Caco-2 (cell line): ENCODE measurements at regions not wholly inside any gene's neighbourhood (a gene's known extent, or its start where the extent isn't known, plus 50 kb on each side); places are given as distances from the start of the nearest gene placed in this dataset.
A peak's percentile ranks its signal among the peaks of the same experiment; 100 is the strongest.

ENCODE experiments used
- BruUV-seq: library from RNA; stranded (reverse); fragments of 400-500 nt; replicated peaks from 2 replicates; lab custom pipeline; 2021; lab: Mats Ljungman, UMichigan
- CTCF ChIA-PET: fragments of 300-600 bp; sonication (Branson Sonifier 250); formaldehyde crosslinking; loops from one replicate; lab custom pipeline; 2022; ENCODE audit warnings: antibody characterized with exemption; lab: Charles Lee
- POLR2A ChIA-PET: fragments of 300-600 bp; sonication (Branson Sonifier 250); formaldehyde crosslinking; loops from one replicate; lab custom pipeline; 2022; ENCODE audit warnings: antibody characterized with exemption; lab: Charles Lee
- DNase-seq, 2 experiments: peaks; one replicate each; pipeline versions ENCODE4 v3.0.0 to v3.0.0-alpha.2; 2020 to 2022
- H3K27me3 ChIP-seq: replicated peaks from 2 replicates; pipeline ENCODE4 v1.6.0; 2011; ENCODE audit warnings: low read length; ENCODE audit not compliant: control insufficient read depth, insufficient read depth
- H3K36me3 ChIP-seq: 2 replicates; pipeline ENCODE4 v1.5.1; 2011; ENCODE audit warnings: low read length; ENCODE audit not compliant: control insufficient read depth, insufficient read depth
- H3K4me1 ChIP-seq: fragments of 250-450 bp; sonication (Bioruptor Pico); 2 replicates; pipeline ENCODE4 v1.5.1; 2020; ENCODE audit warnings: mild to moderate bottlenecking
- H3K4me3 ChIP-seq: 2 replicates; pipeline ENCODE4 v1.5.1; 2011; ENCODE audit warnings: low read depth, mild to moderate bottlenecking, control low read depth, low read length
- H3K9me3 ChIP-seq: fragments of 250-450 bp; sonication (Bioruptor Pico); 2 replicates; pipeline ENCODE4 v1.5.1; 2020; ENCODE audit warnings: mild to moderate bottlenecking, moderate library complexity
- H3K27ac Mint-ChIP-seq: one replicate; pipeline ENCODE4 v1.8.0; 2022; ENCODE audit warnings: mixed read lengths; ENCODE audit not compliant: unreplicated experiment
- H3K27me3 Mint-ChIP-seq: one replicate; pipeline ENCODE4 v1.8.0; 2022; ENCODE audit warnings: mixed read lengths; ENCODE audit not compliant: insufficient read depth, unreplicated experiment
- H3K36me3 Mint-ChIP-seq: one replicate; pipeline ENCODE4 v1.8.0; 2022; ENCODE audit warnings: mild to moderate bottlenecking, mixed read lengths; ENCODE audit not compliant: insufficient read depth, unreplicated experiment
- H3K4me1 Mint-ChIP-seq: one replicate; pipeline ENCODE4 v1.8.0; 2022; ENCODE audit warnings: low read depth, mixed read lengths; ENCODE audit not compliant: unreplicated experiment
- H3K4me3 Mint-ChIP-seq: one replicate; pipeline ENCODE4 v1.8.0; 2022; ENCODE audit warnings: mild to moderate bottlenecking, moderate library complexity, mixed read lengths; ENCODE audit not compliant: unreplicated experiment
- H3K9me3 Mint-ChIP-seq: one replicate; pipeline ENCODE4 v1.8.0; 2022; ENCODE audit warnings: mixed read lengths; ENCODE audit not compliant: unreplicated experiment
- CTCF ChIP-seq, 2 experiments: fragments of 200-600 bp in 1 of 2; IDR thresholded peaks; 1 replicate in 1 of 2; 2 replicates in 1 of 2; pipeline versions ENCODE4 v1.5.1 to v1.8.0; 2011 to 2022; ENCODE audit warnings: antibody characterized with exemption in 1 of 2, control low read depth in 1 of 2, inconsistent platforms in 1 of 2, low read depth in 1 of 2, low read length in 1 of 2, mild to moderate bottlenecking in 1 of 2, moderate library complexity in 1 of 2; ENCODE audit not compliant: insufficient read depth in 1 of 2, severe bottlenecking in 1 of 2, unreplicated experiment in 1 of 2
- intact Hi-C: fragments of 100-400 bp; cut with micrococcal nuclease; formaldehyde crosslinking; loops from one replicate; pipeline ENCODE4 v1.10.0; 2022; ENCODE audit not compliant: unreplicated experiment

GRCh38 chr10:118805146-118805545, 50.4 kb upstream of the CACUL1 start:
- Mint-ChIP-seq H3K9me3 (no peaks in the 10 kb centered on the region), H3K4me1 (peaks cover 6% of the 10 kb centered on the region), H3K36me3 (peaks cover 5% of the 10 kb centered on the region), H3K27ac (no peak overlapping the region), H3K4me3 (no peak overlapping the region), H3K27me3 (no peaks in the 10 kb centered on the region)
- no peaks in the 10 kb centered on the region for H3K4me1 ChIP-seq
- BruUV-seq: no TSS peak
- intact Hi-C loops: no loop called here
- no peak for TF ChIP-seq CTCF (IDR thresholded peaks at IDR 0.05; ENCODE audit: insufficient read depth in 1 of 2, low read depth in 1 of 2, low read length in 1 of 2, severe bottlenecking in 1 of 2, unreplicated experiment in 1 of 2)
- H3K27me3 ChIP-seq: no peaks in the 10 kb centered on the region
- peak in 1 of 2 experiments; percentile 32 for DNase-seq
- ChIA-PET CTCF (no interaction called here), POLR2A (no interaction called here)
- no peak overlapping the region for H3K4me3 ChIP-seq
- H3K36me3 ChIP-seq: no peaks in the 10 kb centered on the region; the same call in 1 of the 2 replicates
- H3K9me3 ChIP-seq: no peaks in the 10 kb centered on the region

GRCh38 chr10:118807512-118808305, 52.9 kb upstream of the CACUL1 start:
- Histone ChIP-seq H3K4me1 (no peaks in the 10 kb centered on the region), H3K4me3 (no peak overlapping the region), H3K36me3 (no peaks in the 10 kb centered on the region; the same call in 1 of the 2 replicates), H3K9me3 (no peaks in the 10 kb centered on the region), H3K27me3 (no peaks in the 10 kb centered on the region)
- Mint-ChIP-seq H3K36me3 (peaks cover 5% of the 10 kb centered on the region), H3K4me1 (peaks cover 6% of the 10 kb centered on the region), H3K27ac (no peak overlapping the region), H3K4me3 (no peak overlapping the region), H3K9me3 (no peaks in the 10 kb centered on the region), H3K27me3 (no peaks in the 10 kb centered on the region)
- DNase-seq: peak in 1 of 2 experiments; percentile 19
- ChIA-PET CTCF (no interaction called here), POLR2A (no interaction called here)
- BruUV-seq: no TSS peak
- TF ChIP-seq CTCF (IDR thresholded peaks at IDR 0.05; ENCODE audit: insufficient read depth in 1 of 2, low read depth in 1 of 2, low read length in 1 of 2, severe bottlenecking in 1 of 2, unreplicated experiment in 1 of 2): no peak
- intact Hi-C loops: no loop called here

- intact Hi-C loops: no loop called here
- Mint-ChIP-seq H3K27me3 (no peaks in the 10 kb centered on the region), H3K27ac (no peak overlapping the region), H3K4me3 (no peak overlapping the region), H3K36me3 (peaks cover 5% of the 10 kb centered on the region), H3K4me1 (peaks cover 6% of the 10 kb centered on the region), H3K9me3 (no peaks in the 10 kb centered on the region)
- peak in 1 of 2 experiments; percentile 14 for DNase-seq
- ChIA-PET POLR2A (no interaction called here), CTCF (no interaction called here)
- Histone ChIP-seq H3K4me1 (no peaks in the 10 kb centered on the region), H3K9me3 (no peaks in the 10 kb centered on the region), H3K27me3 (no peaks in the 10 kb centered on the region), H3K36me3 (no peaks in the 10 kb centered on the region; the same call in 1 of the 2 replicates), H3K4me3 (no peak overlapping the region)
- no peak for TF ChIP-seq CTCF (IDR thresholded peaks at IDR 0.05; ENCODE audit: insufficient read depth in 1 of 2, low read depth in 1 of 2, low read length in 1 of 2, severe bottlenecking in 1 of 2, unreplicated experiment in 1 of 2)
- BruUV-seq: no TSS peak
Observed at GRCh38 chr10:118808601-118809356, 54.0 kb upstream of the CACUL1 start.
